Heart left ventricle (tissue), 16 donors: ENCODE measurements at regions not wholly inside any gene's neighbourhood (a gene's known extent, or its start where the extent isn't known, plus 50 kb on each side); places are given as distances from the start of the nearest gene placed in this dataset.

Experiments used
- ATAC-seq, 4 donors: fragments of 200-7000 bp; cut with Tn5 transposase; one replicate each; pipeline ENCODE4 v1.9.1; 2020 to 2022; ENCODE audit warnings: moderate library complexity in 4 of 4, mild to moderate bottlenecking in 3 of 4, moderate number of reproducible peaks in 1 of 4
- DNase-seq, 5 donors: peaks; one replicate each; pipeline ENCODE4 v3.0.0-alpha.2; 2020
- H3K27ac ChIP-seq, 12 donors: fragments of 200-600 bp; sonication (generic) in 4 of 12; one replicate each; pipeline versions ENCODE4 v1.5.0 to v1.8.0; 2016 to 2022; ENCODE audit warnings: mild to moderate bottlenecking in 2 of 12
- H3K27me3 ChIP-seq, 9 donors: fragments of 200-600 bp; sonication (generic) in 2 of 9; one replicate each; pipeline versions ENCODE4 v1.5.1 to v1.8.0; 2016 to 2022; ENCODE audit warnings: mild to moderate bottlenecking in 3 of 9
- H3K36me3 ChIP-seq, 9 donors: fragments of 200-600 bp; sonication (generic) in 2 of 9; one replicate each; pipeline versions ENCODE4 v1.5.0 to v1.8.0; 2018 to 2022; ENCODE audit warnings: mild to moderate bottlenecking in 2 of 9
- H3K4me1 ChIP-seq, 12 donors: fragments of 200-600 bp; sonication (generic) in 4 of 12; one replicate each; pipeline versions ENCODE4 v1.5.0 to v1.8.0; 2016 to 2022; ENCODE audit warnings: mild to moderate bottlenecking in 3 of 12
- H3K4me3 ChIP-seq, 12 donors: fragments of 200-600 bp; sonication (generic) in 4 of 12; one replicate each; pipeline versions ENCODE4 v1.5.0 to v1.8.0; 2017 to 2022; ENCODE audit warnings: mild to moderate bottlenecking in 9 of 12, moderate library complexity in 4 of 12
- H3K9me3 ChIP-seq, 12 donors: fragments of 200-600 bp; sonication (generic) in 4 of 12; one replicate each; pipeline versions ENCODE4 v1.5.0 to v1.8.0; 2016 to 2022; ENCODE audit warnings: mild to moderate bottlenecking in 1 of 12
- CTCF ChIP-seq, 12 donors: fragments of 200-600 bp; sonication (generic) in 4 of 12; IDR thresholded peaks; one replicate each; pipeline versions ENCODE4 v1.5.0 to v1.8.0; 2018 to 2022; ENCODE audit warnings: antibody characterized with exemption in 12 of 12, mild to moderate bottlenecking in 5 of 12
- POLR2A ChIP-seq, 2 donors: fragments of 450-650 bp; IDR thresholded peaks; one replicate each; pipeline ENCODE4 v1.6.1; 2017; ENCODE audit warnings: antibody characterized with exemption in 2 of 2, mild to moderate bottlenecking in 2 of 2, moderate library complexity in 2 of 2
- WGBS, 4 donors: extraction: QIAGEN DNeasy Blood & Tissue Kit in 2 of 4; methylation state at CpG; one replicate each; pipeline versions ENCODE4 v1.1.5 to v1.1.7; 2013 to 2018; 5-methylcytosine and 5-hydroxymethylcytosine counted together
- intact Hi-C, 10 donors: fragments of 100-400 bp; cut with DNase I; formaldehyde crosslinking; loops; one replicate each; pipeline versions ENCODE4 v1.11.1 to v1.14.2; 2022
- donor health status: ischemic (EF 13 %, LVEDD 7.1; RV severe dilation, severe dysfunction).
- donor health status: healthy with polysubstance abuse.
- donor health status: DM: no; HTN: yes; CAD: no.
- donor health status: DM: no; HTN: no; CAD: no.
- donor health status: ischemic (EF 25% LVEDD 6.9; RV normal size, moderate dysfunction).
- donor health status: ischemic (EF 25% LVEDD 5.7; RV mildly dilated, moderate dysfunction).
- donor health status: healthy.
- donor health status: DM: yes; HTN: yes; CAD: no.
- donor health status: ischemic (EF 35%, LVEDD 5.7; RV mildly dilated, moderate dysfunction).
- donor health status: nonischemic (EF 11% LVEDD 7.7; RV severe dilation, severe dysfunction).
- donor health status: DM: yes; HTN: yes; CAD: no.
- donor health status: PGD.
- donor health status: ischemic (EF 29% LVEDD 5.4; RV normal size, mild dysfunction).
- donor health status: nonischemic (EF 23%, LVEDD 6.1; RV moderate dilation, normal function).

GRCh38 chr19:32234663-32235217, 110.7 kb upstream of the ZNF507 start:
- no peak overlapping the region for H3K27ac ChIP-seq
- intact Hi-C loops: no loop called here
- DNase-seq (no peak), ATAC-seq (no peak)
- no peaks in the 10 kb centered on the region for H3K4me1 ChIP-seq
- no peaks in the 10 kb centered on the region for H3K9me3 ChIP-seq
- no peaks in the 10 kb centered on the region for H3K36me3 ChIP-seq
- peaks cover 0 to 64% (median 8%) of the 10 kb centered on the region in 9 donors for H3K27me3 ChIP-seq
- TF ChIP-seq CTCF (IDR thresholded peaks at IDR 0.05) (no peak), POLR2A (IDR thresholded peaks at IDR 0.05) (no peak)
- 67 to 78% (median 72%) methylated on average over 3 of the region's 3 CpGs for WGBS, 4 donors
- H3K4me3 ChIP-seq: no peak overlapping the region

GRCh38 chr19:32238076-32238475, 107.3 kb upstream of the ZNF507 start:
- TF ChIP-seq CTCF (IDR thresholded peaks at IDR 0.05) (no peak), POLR2A (IDR thresholded peaks at IDR 0.05) (no peak)
- 28 to 38% (median 35%) methylated on average over 1 of the region's 1 CpG for WGBS, 4 donors
- ATAC-seq (no peak), DNase-seq (no peak)
- H3K27me3 ChIP-seq: peaks cover 0 to 33% (median 0%) of the 10 kb centered on the region in 9 donors
- intact Hi-C loops: no loop called here
- H3K27ac ChIP-seq: no peak overlapping the region
- H3K9me3 ChIP-seq: no peaks in the 10 kb centered on the region
- no peaks in the 10 kb centered on the region for H3K4me1 ChIP-seq
- no peak overlapping the region for H3K4me3 ChIP-seq
- H3K36me3 ChIP-seq: no peaks in the 10 kb centered on the region

GRCh38 chr19:32240316-32240715, 105.1 kb upstream of the ZNF507 start:
- Histone ChIP-seq H3K9me3 (no peaks in the 10 kb centered on the region), H3K4me1 (no peaks in the 10 kb centered on the region), H3K4me3 (no peak overlapping the region), H3K27ac (no peak overlapping the region), H3K36me3 (no peaks in the 10 kb centered on the region), H3K27me3 (peaks cover 0 to 24% (median 0%) of the 10 kb centered on the region in 9 donors)
- TF ChIP-seq CTCF (IDR thresholded peaks at IDR 0.05): no peak
- intact Hi-C loops: no loop called here
- WGBS, 4 donors: 89 to 91% (median 91%) methylated on average over 7 of the region's 7 CpGs
- ATAC-seq (no peak), DNase-seq (no peak)

GRCh38 chr19:32241306-32241705, 104.1 kb upstream of the ZNF507 start:
- Histone ChIP-seq H3K9me3 (no peaks in the 10 kb centered on the region), H3K36me3 (no peaks in the 10 kb centered on the region), H3K27ac (no peak overlapping the region), H3K4me3 (no peak overlapping the region), H3K27me3 (peaks cover 0 to 24% (median 0%) of the 10 kb centered on the region in 9 donors), H3K4me1 (no peaks in the 10 kb centered on the region)
- no peak for ATAC-seq
- intact Hi-C loops: no loop called here
- no peak for DNase-seq
- TF ChIP-seq CTCF (IDR thresholded peaks at IDR 0.05) (no peak), POLR2A (IDR thresholded peaks at IDR 0.05) (no peak)
- 76 to 85% (median 80%) methylated on average over 8 of the region's 8 CpGs for WGBS, 4 donors
